Fibroblast of the aortic adventitia (primary cell): ENCODE measurements at regions not wholly inside any gene's neighbourhood (a gene's known extent, or its start where the extent isn't known, plus 50 kb on each side); places are given as distances from the start of the nearest gene placed in this dataset.

Experiments
- DNase-seq: peaks from one replicate; pipeline ENCODE4 v3.0.0-alpha.2; 2010; ENCODE audit warnings: low read depth
- H3K4me3 ChIP-seq: 2 replicates; pipeline ENCODE4 v1.5.1; 2011; ENCODE audit warnings: low read depth, mild to moderate bottlenecking, control low read depth, low read length, moderate library complexity
- CTCF ChIP-seq: IDR thresholded peaks from 2 replicates; pipeline ENCODE4 v1.5.1; 2011; ENCODE audit warnings: mild to moderate bottlenecking, low read length, control low read depth, inconsistent platforms; ENCODE audit not compliant: insufficient read depth

- no peak overlapping the region for H3K4me3 ChIP-seq
- no peak for DNase-seq
- no peak for TF ChIP-seq CTCF
Observed at GRCh38 chr2:183487326-183487725, 363.1 kb downstream of the NUP35 start.

- DNase-seq = no peak
- H3K4me3 ChIP-seq = no peak overlapping the region
- TF ChIP-seq CTCF = no peak
Observed at GRCh38 chr2:183488421-183488820, 364.2 kb downstream of the NUP35 start.

- no peak for TF ChIP-seq CTCF
- H3K4me3 ChIP-seq = no peak overlapping the region
- DNase-seq = no peak
Observed at GRCh38 chr2:183490489-183490888, 366.2 kb downstream of the NUP35 start.

DNA sequence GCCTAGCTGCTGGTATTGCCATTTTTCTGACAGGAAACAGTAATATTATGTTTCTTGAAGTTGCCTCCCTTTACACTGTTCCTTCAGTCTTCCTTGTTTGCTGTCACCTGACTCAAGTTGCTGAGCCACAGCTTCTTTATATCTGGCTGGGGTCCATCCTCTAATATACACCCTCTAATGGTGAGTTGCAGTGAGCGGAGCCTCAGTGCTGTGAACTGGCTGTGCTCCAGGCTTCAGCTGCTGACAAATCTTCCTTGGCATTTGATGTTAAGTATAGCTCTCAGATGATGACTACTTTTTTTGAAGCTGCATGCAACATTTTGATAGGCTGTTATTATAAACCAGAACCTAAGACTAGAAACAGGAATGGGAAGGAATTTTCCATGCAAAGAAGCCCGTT, 366.7 kb downstream of the NUP35 start:
- H3K4me3 ChIP-seq = no peak overlapping the region
- no peak for DNase-seq
- TF ChIP-seq CTCF = no peak

GRCh38 chr2:183493040-183493439, 368.8 kb downstream of the NUP35 start:
- H3K4me3 ChIP-seq = no peak overlapping the region
- no peak for TF ChIP-seq CTCF
- no peak for DNase-seq

DNA sequence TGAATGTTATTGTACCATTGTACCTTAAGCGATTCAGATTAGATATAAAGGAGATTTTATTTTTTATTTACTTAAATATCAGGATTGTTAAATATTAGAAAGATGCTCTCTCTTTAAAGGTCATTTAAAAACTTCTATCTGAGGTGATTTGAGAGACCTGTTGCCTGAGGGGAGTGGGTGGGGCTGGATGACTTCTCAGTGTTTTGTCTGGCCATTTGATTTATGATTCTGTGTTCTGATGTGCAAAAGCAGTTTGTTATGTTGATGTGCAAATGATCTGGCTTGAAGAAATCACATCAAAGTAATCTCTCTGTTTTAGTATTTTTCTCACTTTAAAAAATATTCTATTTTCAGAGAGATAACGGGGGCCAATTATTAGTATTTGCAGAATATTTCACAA, 370.8 kb downstream of the NUP35 start:
- no peak for DNase-seq
- TF ChIP-seq CTCF = no peak
- H3K4me3 ChIP-seq = no peak overlapping the region

GRCh38 chr2:183495589-183496267, 371.5 kb downstream of the NUP35 start:
- no peak overlapping the region for H3K4me3 ChIP-seq
- no peak for TF ChIP-seq CTCF
- DNase-seq = no peak
